Naive thymus-derived CD8-positive, alpha-beta T cell (primary cell): ENCODE measurements at regions not wholly inside any gene's neighbourhood (a gene's known extent, or its start where the extent isn't known, plus 50 kb on each side); places are given as distances from the start of the nearest gene placed in this dataset.
"Not testable (repeated sequence)": the region's sequence is repeated elsewhere in the genome, so short reads cannot be mapped to it uniquely, and the experiment has no call there.

Source experiments
- ATAC-seq, 2 donors: fragments of 150-1000 bp; cut with Tn5 transposase in 1 of 2; sonication (Bioruptor Pico), chemical (Tn5 transposase) in 1 of 2; 1 replicate in 1 of 2; 2 replicates in 1 of 2; pipeline ENCODE4 v1.10.0; 2021; ENCODE audit warnings: mild to moderate bottlenecking in 2 of 2, moderate library complexity in 2 of 2
- POLR2A ChIA-PET: fragments of 350-600 bp; sonication (Branson Sonifier 250); formaldehyde crosslinking; loops from one replicate; lab custom pipeline; 2021; ENCODE audit warnings: antibody characterized with exemption; lab: Charles Lee
- DNase-seq, 10 donors: peaks; one replicate each; pipeline versions ENCODE4 v3.0.0 to v3.0.0-alpha.2; 2020 to 2022
- H3K27ac Mint-ChIP-seq, 10 donors: one replicate each; pipeline ENCODE4 v1.8.0; 2020 to 2022; ENCODE audit warnings: mild to moderate bottlenecking in 10 of 10, mixed read lengths in 10 of 10, moderate library complexity in 4 of 10, inconsistent platforms in 1 of 10
- H3K27me3 Mint-ChIP-seq, 5 donors: one replicate each; pipeline ENCODE4 v1.8.0; 2021 to 2022; ENCODE audit warnings: mixed read lengths in 5 of 5
- H3K36me3 Mint-ChIP-seq, 3 donors: one replicate each; pipeline ENCODE4 v1.8.0; 2020 to 2022; ENCODE audit warnings: mixed read lengths in 3 of 3, mild to moderate bottlenecking in 2 of 3, inconsistent platforms in 1 of 3
- H3K4me1 Mint-ChIP-seq, 4 donors: one replicate each; pipeline ENCODE4 v1.8.0; 2021 to 2022; ENCODE audit warnings: mixed read lengths in 4 of 4
- H3K4me3 Mint-ChIP-seq, 10 donors: one replicate each; pipeline ENCODE4 v1.8.0; 2020 to 2022; ENCODE audit warnings: mild to moderate bottlenecking in 10 of 10, mixed read lengths in 10 of 10, moderate library complexity in 6 of 10, inconsistent platforms in 1 of 10
- H3K9me3 Mint-ChIP-seq, 9 donors: one replicate each; pipeline ENCODE4 v1.8.0; 2020 to 2022; ENCODE audit warnings: mixed read lengths in 9 of 9, mild to moderate bottlenecking in 3 of 9, inconsistent platforms in 1 of 9, moderate library complexity in 1 of 9

DNA sequence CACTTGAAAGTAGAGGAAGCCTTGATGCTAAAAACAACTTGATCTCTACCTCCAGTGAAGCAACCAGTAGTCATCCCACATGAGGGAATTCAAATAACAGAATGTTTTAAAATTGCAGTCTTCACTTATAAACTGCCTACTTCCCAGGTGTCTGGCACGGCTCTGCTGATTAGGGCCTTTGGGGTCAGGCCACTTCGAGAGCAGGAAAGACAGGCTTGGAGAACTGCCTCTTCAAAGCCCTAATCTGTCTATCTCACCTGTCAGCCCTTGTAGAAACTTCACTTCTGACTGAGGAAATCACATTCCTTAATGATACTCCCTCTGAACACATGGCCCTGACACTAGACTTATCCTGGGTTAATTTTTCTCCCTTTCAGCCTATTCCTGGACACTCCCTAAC is 458.6 kb downstream of the TENT5A start:
- Mint-ChIP-seq H3K4me1 (no peaks in the 10 kb centered on the region), H3K27ac (no peak overlapping the region), H3K9me3 (no peaks in the 10 kb centered on the region), H3K27me3 (no peaks in the 10 kb centered on the region), H3K36me3 (no peaks in the 10 kb centered on the region), H3K4me3 (no peak overlapping the region)
- no peak for DNase-seq
- POLR2A ChIA-PET: no interaction called here
- ATAC-seq: no peak

DNA sequence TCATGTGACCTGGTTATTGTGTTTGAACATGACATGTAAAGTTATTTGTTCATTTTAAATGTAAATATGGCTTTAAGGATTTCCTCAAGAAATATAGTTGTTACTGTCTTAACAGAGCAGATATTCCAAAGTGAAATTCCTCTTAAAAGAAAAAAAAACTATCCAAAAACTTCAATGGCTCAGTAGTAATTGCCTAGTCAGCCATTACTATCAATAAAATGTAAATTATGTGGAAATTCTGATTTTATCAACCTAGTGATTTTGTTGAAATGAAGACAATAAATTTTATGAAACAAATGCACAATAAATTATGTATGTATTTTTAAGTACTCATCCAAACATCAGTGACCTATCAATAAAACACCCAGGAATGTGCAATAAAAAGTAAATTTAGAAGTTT is 463.3 kb downstream of the TENT5A start:
- H3K27me3 Mint-ChIP-seq: peaks cover 0 to 2% (median 0%) of the 10 kb centered on the region in 5 donors
- DNase-seq (no peak), ATAC-seq (no peak)
- H3K4me1 Mint-ChIP-seq: no peaks in the 10 kb centered on the region
- H3K9me3 Mint-ChIP-seq: peaks cover 0 to 5% (median 0%) of the 10 kb centered on the region in 9 donors
- POLR2A ChIA-PET: no interaction called here
- H3K4me3 Mint-ChIP-seq: no peak overlapping the region
- H3K36me3 Mint-ChIP-seq: no peaks in the 10 kb centered on the region
- no peak overlapping the region for H3K27ac Mint-ChIP-seq

DNA sequence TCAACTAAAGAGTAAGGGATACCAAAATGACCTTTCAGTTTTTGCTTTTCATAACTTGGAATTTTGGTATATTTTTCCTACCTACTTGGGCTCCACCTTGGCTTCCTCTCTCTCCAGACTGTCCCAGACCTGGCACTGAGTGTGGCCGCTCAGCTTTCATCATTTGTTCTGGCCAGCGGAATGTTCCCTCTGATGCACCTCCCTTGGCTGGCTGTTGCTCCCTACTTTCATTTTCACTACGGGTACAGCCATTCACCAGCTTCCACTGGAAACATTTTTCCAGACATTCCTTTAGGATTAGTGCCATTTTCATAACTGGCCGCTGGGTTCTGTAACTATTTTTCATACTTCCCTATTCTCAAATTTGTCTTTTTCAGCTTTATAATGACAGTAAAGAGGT is 487.4 kb downstream of the TENT5A start:
- Mint-ChIP-seq H3K27me3 (no peaks in the 10 kb centered on the region), H3K4me1 (no peaks in the 10 kb centered on the region), H3K4me3 (no peak overlapping the region), H3K9me3 (peaks cover 0 to 22% (median 3%) of the 10 kb centered on the region in 9 donors), H3K36me3 (no peaks in the 10 kb centered on the region), H3K27ac (no peak overlapping the region)
- DNase-seq (no peak), ATAC-seq (no peak)
- POLR2A ChIA-PET: no interaction called here

DNA sequence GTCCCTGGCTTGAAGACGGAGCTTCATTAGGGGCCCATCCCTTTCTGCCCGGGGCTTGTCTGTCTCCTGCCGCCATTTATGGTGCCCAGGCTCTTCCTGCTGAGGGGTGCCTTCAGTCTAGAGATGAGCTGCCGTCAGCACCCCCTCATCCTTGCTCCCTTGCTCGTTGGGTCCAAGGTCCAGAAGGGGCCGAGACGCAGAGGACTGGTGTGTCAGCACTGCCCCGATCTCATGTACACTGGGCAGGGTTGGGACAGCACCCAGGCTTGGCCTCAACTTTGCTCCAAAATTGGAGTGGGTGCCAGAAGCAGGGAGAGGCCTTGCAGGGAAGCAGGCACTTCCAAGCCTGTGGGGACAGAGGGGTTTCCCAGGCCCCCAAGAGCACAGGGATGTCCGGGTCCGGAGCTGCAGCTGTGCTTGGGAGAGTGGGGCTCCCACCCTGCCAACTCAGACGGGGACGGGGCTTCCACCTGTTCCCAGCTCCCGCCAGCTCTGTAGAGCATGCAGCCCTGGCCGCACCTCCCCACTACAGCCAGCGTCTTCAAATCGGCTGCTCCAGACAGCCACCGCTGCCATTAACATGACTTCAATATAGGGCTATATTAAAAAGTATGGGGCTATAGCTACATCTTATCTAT is 488.8 kb downstream of the TENT5A start:
- Mint-ChIP-seq H3K9me3 (peaks cover 0 to 22% (median 4%) of the 10 kb centered on the region in 9 donors), H3K27ac (no peak overlapping the region), H3K27me3 (no peaks in the 10 kb centered on the region), H3K4me3 (no peak overlapping the region), H3K36me3 (no peaks in the 10 kb centered on the region), H3K4me1 (no peaks in the 10 kb centered on the region)
- ATAC-seq (no peak), DNase-seq (no peak)
- POLR2A ChIA-PET: no interaction called here

DNA sequence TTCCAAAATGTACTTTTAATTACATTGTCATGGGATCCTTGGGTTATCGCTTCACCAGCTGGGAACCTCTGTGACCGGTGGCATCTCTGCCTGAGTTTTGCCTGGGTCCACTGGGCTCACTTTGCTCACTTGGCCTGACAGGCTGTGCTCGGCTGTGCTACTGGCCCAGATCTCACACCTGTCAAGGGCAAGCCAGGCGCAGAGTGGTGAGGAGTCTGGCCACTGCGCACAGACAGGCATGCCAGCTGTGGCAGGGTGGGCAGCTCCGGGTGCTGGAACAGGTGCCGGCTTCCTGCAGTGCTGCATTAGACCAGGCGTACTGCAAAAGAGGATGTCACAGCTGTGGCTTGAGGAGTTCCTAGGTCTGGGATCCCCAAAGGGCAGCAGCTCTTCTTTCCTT is 489.8 kb downstream of the TENT5A start:
- DNase-seq: no peak

DNA sequence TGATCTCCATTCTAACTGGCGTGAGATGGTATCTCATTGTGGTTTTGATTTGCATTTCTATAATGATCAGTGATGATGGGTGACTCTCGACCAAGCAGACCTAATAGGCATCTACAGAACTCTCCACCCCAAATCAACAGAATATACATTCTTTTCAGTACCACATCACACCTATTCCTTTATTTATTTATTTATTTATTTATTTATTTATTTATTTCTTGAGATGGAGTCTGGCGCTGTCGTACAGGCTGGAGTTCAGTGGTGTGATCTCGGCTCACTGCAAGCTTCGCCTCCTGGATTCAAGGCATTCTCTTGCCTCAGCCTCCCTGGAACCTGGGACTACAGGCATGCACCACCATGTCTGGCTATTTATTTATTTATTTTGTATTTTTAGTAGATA is 496.3 kb downstream of the TENT5A start:
- H3K27me3 Mint-ChIP-seq, H3K36me3 Mint-ChIP-seq, DNase-seq, H3K4me1 Mint-ChIP-seq, H3K4me3 Mint-ChIP-seq, POLR2A ChIA-PET, ATAC-seq, H3K27ac Mint-ChIP-seq: not testable (repeated sequence)
- H3K9me3 Mint-ChIP-seq: peaks cover 0 to 30% (median 6%) of the 10 kb centered on the region in 9 donors

More for the DNA sequence above, 489.8 kb downstream of the TENT5A start:
- Mint-ChIP-seq H3K4me3 (no peak overlapping the region), H3K9me3 (peaks cover 0 to 13% (median 4%) of the 10 kb centered on the region in 9 donors), H3K27ac (no peak overlapping the region), H3K36me3 (no peaks in the 10 kb centered on the region), H3K4me1 (no peaks in the 10 kb centered on the region), H3K27me3 (no peaks in the 10 kb centered on the region)
- POLR2A ChIA-PET: no interaction called here
- ATAC-seq: no peak

DNA sequence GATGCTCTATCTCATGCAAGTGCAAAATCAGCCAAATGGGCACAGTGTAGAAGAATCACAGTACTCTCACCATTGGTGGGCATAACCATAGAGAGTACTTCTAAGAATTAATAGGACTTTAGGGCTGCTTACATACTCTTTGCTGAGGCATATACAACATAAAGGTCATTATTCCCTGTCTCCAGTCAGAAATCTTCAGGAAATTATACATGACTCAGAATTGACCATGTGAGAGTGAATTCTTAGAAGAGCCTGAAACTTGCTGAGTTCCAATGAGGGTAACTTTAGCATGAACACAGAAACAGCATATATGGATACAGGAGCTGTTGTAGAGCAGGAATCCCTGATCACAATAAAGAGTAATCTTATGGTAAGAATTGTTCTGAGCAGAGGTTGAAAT is 498.7 kb downstream of the TENT5A start:
- H3K4me3 Mint-ChIP-seq: no peak overlapping the region
- DNase-seq (no peak), ATAC-seq (no peak)
- peaks cover 0 to 27% (median 6%) of the 10 kb centered on the region in 9 donors for H3K9me3 Mint-ChIP-seq
- no peak overlapping the region for H3K27ac Mint-ChIP-seq
- H3K27me3 Mint-ChIP-seq: no peaks in the 10 kb centered on the region
- H3K4me1 Mint-ChIP-seq: no peaks in the 10 kb centered on the region
- peaks cover 0 to 4% (median 0%) of the 10 kb centered on the region in 3 donors for H3K36me3 Mint-ChIP-seq
- POLR2A ChIA-PET: no interaction called here

DNA sequence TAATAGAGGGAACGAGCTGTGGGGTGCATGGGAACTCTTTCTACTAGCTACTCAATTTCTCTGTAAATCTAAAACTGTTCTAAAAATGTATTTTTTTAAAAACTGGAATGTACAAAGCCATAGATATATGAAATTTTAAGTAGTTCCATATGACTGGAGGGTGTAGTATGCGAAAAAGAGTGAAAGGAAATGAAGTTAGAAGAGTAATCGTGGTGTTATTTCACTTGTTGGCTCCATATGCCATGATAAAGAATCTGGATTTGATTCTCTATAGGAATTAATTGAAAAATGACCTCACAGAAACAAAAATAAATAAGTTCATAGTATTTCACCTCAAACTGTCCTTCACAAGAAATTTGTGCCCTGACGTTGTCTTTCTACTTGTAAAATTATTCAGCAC is 500.2 kb downstream of the TENT5A start:
- peaks cover 0 to 4% (median 0%) of the 10 kb centered on the region in 3 donors for H3K36me3 Mint-ChIP-seq
- peaks cover 0 to 19% (median 5%) of the 10 kb centered on the region in 9 donors for H3K9me3 Mint-ChIP-seq
- DNase-seq: no peak
- H3K27me3 Mint-ChIP-seq: no peaks in the 10 kb centered on the region
- no peak for ATAC-seq
- no peak overlapping the region for H3K4me3 Mint-ChIP-seq
- POLR2A ChIA-PET: no interaction called here
- H3K27ac Mint-ChIP-seq: no peak overlapping the region
- no peaks in the 10 kb centered on the region for H3K4me1 Mint-ChIP-seq

DNA sequence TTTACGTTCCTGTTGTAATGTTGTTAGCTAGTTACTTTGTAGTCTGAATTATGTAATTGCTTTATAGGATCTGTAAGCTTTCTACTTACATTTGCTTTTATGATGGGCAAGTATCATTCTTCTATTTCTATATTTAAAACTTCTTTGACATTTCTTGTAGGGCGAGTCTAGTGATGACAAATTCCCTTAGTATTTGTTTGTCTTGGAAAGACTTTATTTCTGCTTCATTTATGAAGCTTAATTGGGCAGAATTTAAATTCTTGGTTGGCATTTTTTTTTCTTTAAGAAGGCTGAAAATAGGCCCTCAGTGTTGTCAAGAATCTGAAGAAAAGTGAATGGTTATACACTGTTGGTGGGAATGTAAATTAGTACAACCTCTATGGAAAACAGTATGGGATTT is 506.3 kb downstream of the TENT5A start:
- POLR2A ChIA-PET: no interaction called here
- ATAC-seq (no peak), DNase-seq (no peak)
- Mint-ChIP-seq H3K27ac (no peak overlapping the region), H3K4me1 (no peaks in the 10 kb centered on the region), H3K27me3 (no peaks in the 10 kb centered on the region), H3K9me3 (peaks cover 0 to 10% (median 5%) of the 10 kb centered on the region in 9 donors), H3K36me3 (no peaks in the 10 kb centered on the region), H3K4me3 (no peak overlapping the region)

DNA sequence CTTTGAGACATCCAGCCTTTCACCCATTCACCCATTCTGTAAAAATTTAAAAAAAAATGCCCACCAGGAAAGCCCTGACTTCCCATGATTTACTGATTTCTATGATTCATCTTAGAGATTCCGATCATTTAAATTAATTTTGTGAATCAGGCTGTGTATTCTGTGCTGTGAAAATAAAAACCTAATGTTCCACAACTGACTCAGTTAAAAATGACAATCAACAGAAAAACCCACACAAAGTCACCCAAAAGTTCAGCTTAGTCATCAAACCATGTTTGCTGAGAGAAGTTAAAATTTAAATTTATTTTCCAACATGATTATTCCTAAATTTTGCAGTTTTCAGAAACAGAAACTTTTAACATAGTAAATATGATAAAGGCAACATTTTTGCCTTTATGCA is 509.9 kb downstream of the TENT5A start:
- Mint-ChIP-seq H3K4me3 (no peak overlapping the region), H3K27me3 (no peaks in the 10 kb centered on the region), H3K9me3 (peaks cover 0 to 10% (median 3%) of the 10 kb centered on the region in 9 donors), H3K36me3 (no peaks in the 10 kb centered on the region), H3K27ac (no peak overlapping the region), H3K4me1 (no peaks in the 10 kb centered on the region)
- DNase-seq (no peak), ATAC-seq (no peak)
- POLR2A ChIA-PET: no interaction called here

DNA sequence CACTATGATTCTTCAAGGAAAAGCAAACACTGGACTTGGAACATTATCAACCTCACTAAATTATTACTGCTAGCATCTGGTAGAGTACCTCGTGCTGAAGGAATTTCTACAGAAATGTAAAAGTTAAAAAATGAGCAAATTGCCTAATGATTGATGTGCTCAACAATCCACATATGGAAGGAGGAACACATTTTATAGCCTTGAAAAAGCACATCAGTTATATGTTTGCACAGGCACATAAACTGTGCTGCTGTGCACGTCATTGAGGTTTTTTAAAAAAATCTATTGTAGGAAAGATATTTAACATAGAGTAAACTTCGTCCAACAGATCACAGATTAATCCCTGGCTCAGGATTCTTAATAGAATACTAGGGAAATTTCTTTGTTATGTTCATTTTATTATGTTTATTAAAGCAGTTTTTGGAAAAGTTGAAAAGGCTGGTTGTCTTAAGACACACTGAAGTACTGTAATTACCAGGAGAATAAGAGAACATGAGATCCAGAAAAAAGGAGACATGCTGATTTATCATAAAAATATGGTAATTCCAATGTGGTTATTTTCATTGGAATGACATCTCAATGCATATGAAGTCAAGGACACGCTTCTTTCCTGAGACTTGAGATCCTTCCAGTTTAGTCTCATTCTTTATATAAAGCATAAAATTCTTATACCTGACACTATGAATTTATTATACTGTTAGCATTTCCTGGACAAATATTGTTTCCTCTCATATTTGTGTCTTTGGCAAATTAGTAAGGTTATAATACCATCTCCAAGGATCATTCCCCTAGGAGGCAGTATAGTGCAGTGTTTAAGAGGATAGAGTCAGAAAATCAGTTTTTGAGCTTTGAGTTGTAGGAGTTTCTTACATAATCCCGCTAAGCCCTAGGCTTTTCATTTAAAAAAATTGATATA is 511.1 kb downstream of the TENT5A start:
- POLR2A ChIA-PET: no interaction called here
- no peaks in the 10 kb centered on the region for H3K27me3 Mint-ChIP-seq
- no peak overlapping the region for H3K4me3 Mint-ChIP-seq
- peaks cover 0 to 13% (median 3%) of the 10 kb centered on the region in 9 donors for H3K9me3 Mint-ChIP-seq
- no peak for DNase-seq
- H3K4me1 Mint-ChIP-seq: no peaks in the 10 kb centered on the region
- no peak for ATAC-seq
- no peaks in the 10 kb centered on the region for H3K36me3 Mint-ChIP-seq
- H3K27ac Mint-ChIP-seq: no peak overlapping the region

DNA sequence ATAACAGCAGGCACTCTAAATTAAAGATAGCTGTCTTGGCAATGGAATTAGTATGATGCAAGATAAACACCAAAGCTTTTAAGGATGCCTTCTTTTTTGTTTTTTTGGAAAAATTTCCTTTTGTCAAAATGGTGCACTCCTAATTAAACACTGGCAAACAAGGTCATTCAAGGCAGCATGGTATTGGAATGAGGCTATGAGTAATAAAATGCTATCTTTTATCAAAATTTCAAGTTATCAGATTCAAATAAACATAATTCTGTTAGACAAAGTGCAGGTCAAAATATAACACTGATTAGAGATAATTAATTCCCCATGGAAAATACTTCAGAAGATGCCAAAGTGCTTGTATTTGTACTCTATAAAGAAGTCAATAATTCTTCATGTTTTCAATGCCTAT is 514.1 kb downstream of the TENT5A start:
- H3K9me3 Mint-ChIP-seq: peaks cover 0 to 3% (median 0%) of the 10 kb centered on the region in 9 donors
- no peak overlapping the region for H3K4me3 Mint-ChIP-seq
- no peaks in the 10 kb centered on the region for H3K4me1 Mint-ChIP-seq
- no peak overlapping the region for H3K27ac Mint-ChIP-seq
- H3K27me3 Mint-ChIP-seq: no peaks in the 10 kb centered on the region
- ATAC-seq: no peak
- no peak for DNase-seq
- no peaks in the 10 kb centered on the region for H3K36me3 Mint-ChIP-seq
- POLR2A ChIA-PET: no interaction called here

DNA sequence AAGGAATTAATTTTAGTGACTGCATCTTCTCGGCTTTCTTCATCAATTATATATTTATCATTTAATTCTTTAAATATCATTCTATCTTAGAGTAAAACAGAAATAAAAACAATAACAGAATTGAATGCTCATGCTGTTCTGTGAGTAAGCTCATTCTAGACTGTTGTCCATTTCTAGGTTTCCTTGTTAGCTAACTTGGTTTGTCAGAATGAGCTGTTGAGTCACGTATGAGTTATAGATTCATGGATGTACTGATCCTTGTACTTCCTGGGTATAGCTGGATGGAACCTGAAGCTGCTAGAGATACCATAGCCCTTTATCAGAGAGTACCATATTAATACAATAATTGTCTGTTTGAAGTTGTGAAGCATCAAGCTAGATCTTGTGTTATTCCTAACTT is 515.3 kb downstream of the TENT5A start:
- H3K4me3 Mint-ChIP-seq: no peak overlapping the region
- ATAC-seq: no peak

More for the DNA sequence above, 515.3 kb downstream of the TENT5A start:
- no peaks in the 10 kb centered on the region for H3K4me1 Mint-ChIP-seq
- no peaks in the 10 kb centered on the region for H3K27me3 Mint-ChIP-seq
- H3K9me3 Mint-ChIP-seq: peaks cover 0 to 3% (median 0%) of the 10 kb centered on the region in 9 donors
- POLR2A ChIA-PET: no interaction called here
- no peak overlapping the region for H3K27ac Mint-ChIP-seq
- no peaks in the 10 kb centered on the region for H3K36me3 Mint-ChIP-seq
- no peak for DNase-seq
